Neural cell (in vitro differentiated cells): ENCODE measurements at regions not wholly inside any gene's neighbourhood (a gene's known extent, or its start where the extent isn't known, plus 50 kb on each side); places are given as distances from the start of the nearest gene placed in this dataset.

ENCODE experiments used
- CTCF ChIP-seq: fragments of 450-650 bp; IDR thresholded peaks from 2 replicates; pipeline ENCODE4 v1.5.1; 2014; ENCODE audit warnings: antibody characterized with exemption, mild to moderate bottlenecking, moderate library complexity; ENCODE audit not compliant: poor library complexity, severe bottlenecking
- POLR2AphosphoS5 ChIP-seq: IDR thresholded peaks from 2 replicates; pipeline ENCODE4 v1.6.1; 2012
- SMC3 ChIP-seq: fragments of 450-650 bp; conservative IDR thresholded peaks from 2 replicates; pipeline ENCODE4 v1.6.1; 2014; ENCODE audit warnings: antibody characterized with exemption, mild to moderate bottlenecking, moderate library complexity; ENCODE audit not compliant: poor library complexity
- TF ChIP-seq, protein P1 (sequence below): IDR thresholded peaks from 2 replicates; pipeline ENCODE4 v1.6.1; 2012; ENCODE audit warnings: borderline replicate concordance

- TF ChIP-seq POLR2AphosphoS5 (no peak), CTCF (peak; percentile 91), SMC3 (peak; percentile 94)
- TF ChIP-seq, protein P1, sequence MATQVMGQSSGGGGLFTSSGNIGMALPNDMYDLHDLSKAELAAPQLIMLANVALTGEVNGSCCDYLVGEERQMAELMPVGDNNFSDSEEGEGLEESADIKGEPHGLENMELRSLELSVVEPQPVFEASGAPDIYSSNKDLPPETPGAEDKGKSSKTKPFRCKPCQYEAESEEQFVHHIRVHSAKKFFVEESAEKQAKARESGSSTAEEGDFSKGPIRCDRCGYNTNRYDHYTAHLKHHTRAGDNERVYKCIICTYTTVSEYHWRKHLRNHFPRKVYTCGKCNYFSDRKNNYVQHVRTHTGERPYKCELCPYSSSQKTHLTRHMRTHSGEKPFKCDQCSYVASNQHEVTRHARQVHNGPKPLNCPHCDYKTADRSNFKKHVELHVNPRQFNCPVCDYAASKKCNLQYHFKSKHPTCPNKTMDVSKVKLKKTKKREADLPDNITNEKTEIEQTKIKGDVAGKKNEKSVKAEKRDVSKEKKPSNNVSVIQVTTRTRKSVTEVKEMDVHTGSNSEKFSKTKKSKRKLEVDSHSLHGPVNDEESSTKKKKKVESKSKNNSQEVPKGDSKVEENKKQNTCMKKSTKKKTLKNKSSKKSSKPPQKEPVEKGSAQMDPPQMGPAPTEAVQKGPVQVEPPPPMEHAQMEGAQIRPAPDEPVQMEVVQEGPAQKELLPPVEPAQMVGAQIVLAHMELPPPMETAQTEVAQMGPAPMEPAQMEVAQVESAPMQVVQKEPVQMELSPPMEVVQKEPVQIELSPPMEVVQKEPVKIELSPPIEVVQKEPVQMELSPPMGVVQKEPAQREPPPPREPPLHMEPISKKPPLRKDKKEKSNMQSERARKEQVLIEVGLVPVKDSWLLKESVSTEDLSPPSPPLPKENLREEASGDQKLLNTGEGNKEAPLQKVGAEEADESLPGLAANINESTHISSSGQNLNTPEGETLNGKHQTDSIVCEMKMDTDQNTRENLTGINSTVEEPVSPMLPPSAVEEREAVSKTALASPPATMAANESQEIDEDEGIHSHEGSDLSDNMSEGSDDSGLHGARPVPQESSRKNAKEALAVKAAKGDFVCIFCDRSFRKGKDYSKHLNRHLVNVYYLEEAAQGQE, result no peak
Measured at GRCh38 chr6:2353412-2354137, 108.2 kb upstream of the GMDS start.
